GM12891 (cell line): ENCODE measurements at regions not wholly inside any gene's neighbourhood (a gene's known extent, or its start where the extent isn't known, plus 50 kb on each side); places are given as distances from the start of the nearest gene placed in this dataset.

ENCODE experiments used
- PAX5 ChIP-seq: IDR thresholded peaks from 2 replicates; pipeline ENCODE4 v1.6.1; 2011; ENCODE audit warnings: low read length, moderate library complexity, mild to moderate bottlenecking; ENCODE audit not compliant: insufficient read depth, severe bottlenecking
- POLR2A ChIP-seq: IDR thresholded peaks from 2 replicates; pipeline ENCODE4 v1.6.1; 2011; ENCODE audit warnings: low read depth, low read length, control low read depth
- POLR2AphosphoS5 ChIP-seq: IDR thresholded peaks from 2 replicates; pipeline ENCODE4 v1.6.1; 2011; ENCODE audit warnings: low read depth, low read length, control low read depth
- SPI1 ChIP-seq: IDR thresholded peaks from 2 replicates; pipeline ENCODE4 v1.6.1; 2011; ENCODE audit warnings: low read depth, low read length, control low read depth
- TAF1 ChIP-seq: IDR thresholded peaks from 2 replicates; pipeline ENCODE4 v1.6.1; 2011; ENCODE audit warnings: low read depth, low read length, control low read depth

DNA sequence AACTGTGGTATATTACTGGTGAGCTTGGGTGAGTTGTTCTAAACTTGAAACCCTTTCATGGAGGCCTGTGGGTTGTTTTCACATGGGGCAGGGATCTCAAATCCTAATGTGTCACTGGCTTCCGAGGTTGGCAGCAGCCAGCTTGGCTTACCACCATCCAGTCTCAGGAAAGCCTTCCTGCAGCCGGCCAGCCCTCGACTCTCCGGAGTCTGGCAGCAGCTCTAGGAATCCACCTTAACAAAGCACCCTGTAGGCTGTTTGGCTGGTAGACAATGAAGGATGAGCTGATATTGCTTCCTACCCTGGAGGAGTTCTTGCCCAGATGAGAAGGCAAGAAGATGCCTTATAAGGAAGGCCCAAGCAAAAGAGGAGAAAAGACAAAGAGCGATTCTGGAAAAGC, 188.3 kb downstream of the KLF12 start:
- TF ChIP-seq POLR2A (no peak), TAF1 (no peak), POLR2AphosphoS5 (no peak), PAX5 (no peak), SPI1 (no peak)
